ENCODE measurements at regions not wholly inside any gene's neighbourhood (a gene's known extent, or its start where the extent isn't known, plus 50 kb on each side); places are given as distances from the start of the nearest gene placed in this dataset.

- Histone ChIP-seq H4K20me1 (ENCODE audit: insufficient read depth, low read length) (no peaks in the 10 kb centered on the region), H3K36me3 (ENCODE audit: insufficient read depth, low read length) (no peaks in the 10 kb centered on the region; the same call in 1 of the 2 replicates), H3F3A (ENCODE audit: insufficient read depth, low read length) (no peaks in the 10 kb centered on the region), H3K4me2 (ENCODE audit: low read length) (no peak overlapping the region), H3K4me1 (ENCODE audit: insufficient read depth, low read length, severe bottlenecking) (peaks cover 7% of the 10 kb centered on the region), H3K27ac (ENCODE audit: low read depth, low read length, poor library complexity, severe bottlenecking) (no peak overlapping the region), H3K9me3 (ENCODE audit: low read length) (peaks cover 14% of the 10 kb centered on the region; the same call in 1 of the 2 replicates), H3K4me3 (ENCODE audit: low read depth, low read length, poor library complexity, severe bottlenecking) (no peak overlapping the region), H3K9ac (ENCODE audit: low read length) (no peak overlapping the region), H3K9me2 (ENCODE audit: low read depth, low read length) (no peaks in the 10 kb centered on the region), H3K27me3 (ENCODE audit: insufficient read depth, low read length) (no peaks in the 10 kb centered on the region; the same call in 1 of the 2 replicates), H2AFZ (ENCODE audit: low read length) (no peak overlapping the region), H3K79me2 (ENCODE audit: insufficient read depth, low read length) (no peaks in the 10 kb centered on the region)
- TF ChIP-seq CTCF (IDR thresholded peaks at IDR 0.05; ENCODE audit: low read length) (no peak), EZH2 (IDR thresholded peaks at IDR 0.05; ENCODE audit: borderline replicate concordance, low read length) (no peak)
These were observed 192.8 kb upstream of the S1PR3 start for GRCh38 chr9:88798476-88798875.

GRCh38 chr9:88799541-88800328, 191.5 kb upstream of the S1PR3 start:
- peaks cover 14% of the 10 kb centered on the region; the same call in 1 of the 2 replicates for H3K9me3 ChIP-seq (ENCODE audit: low read length)
- H3K36me3 ChIP-seq (ENCODE audit: insufficient read depth, low read length) = no peaks in the 10 kb centered on the region; the same call in 1 of the 2 replicates
- H2AFZ ChIP-seq (ENCODE audit: low read length) = no peak overlapping the region
- no peaks in the 10 kb centered on the region for H3F3A ChIP-seq (ENCODE audit: insufficient read depth, low read length)
- H3K79me2 ChIP-seq (ENCODE audit: insufficient read depth, low read length) = no peaks in the 10 kb centered on the region
- no peak overlapping the region for H3K9ac ChIP-seq (ENCODE audit: low read length)
- TF ChIP-seq CTCF (IDR thresholded peaks at IDR 0.05; ENCODE audit: low read length) = no peak
- no peak for TF ChIP-seq EZH2 (IDR thresholded peaks at IDR 0.05; ENCODE audit: borderline replicate concordance, low read length)
- peaks cover 3% of the 10 kb centered on the region for H3K4me1 ChIP-seq (ENCODE audit: insufficient read depth, low read length, severe bottlenecking)
- no peaks in the 10 kb centered on the region; the same call in 1 of the 2 replicates for H3K27me3 ChIP-seq (ENCODE audit: insufficient read depth, low read length)
- H3K9me2 ChIP-seq (ENCODE audit: low read depth, low read length) = no peaks in the 10 kb centered on the region
- H4K20me1 ChIP-seq (ENCODE audit: insufficient read depth, low read length) = no peaks in the 10 kb centered on the region
- H3K27ac ChIP-seq (ENCODE audit: low read depth, low read length, poor library complexity, severe bottlenecking) = no peak overlapping the region
- no peak overlapping the region for H3K4me3 ChIP-seq (ENCODE audit: low read depth, low read length, poor library complexity, severe bottlenecking)
- H3K4me2 ChIP-seq (ENCODE audit: low read length) = no peak overlapping the region

- no peak overlapping the region for H2AFZ ChIP-seq (ENCODE audit: low read length)
- no peak overlapping the region for H3K4me3 ChIP-seq (ENCODE audit: low read depth, low read length, poor library complexity, severe bottlenecking)
- no peaks in the 10 kb centered on the region; the same call in 1 of the 2 replicates for H3K27me3 ChIP-seq (ENCODE audit: insufficient read depth, low read length)
- no peaks in the 10 kb centered on the region; the same call in 1 of the 2 replicates for H3K36me3 ChIP-seq (ENCODE audit: insufficient read depth, low read length)
- H4K20me1 ChIP-seq (ENCODE audit: insufficient read depth, low read length) = no peaks in the 10 kb centered on the region
- no peaks in the 10 kb centered on the region for H3K9me2 ChIP-seq (ENCODE audit: low read depth, low read length)
- no peaks in the 10 kb centered on the region for H3K79me2 ChIP-seq (ENCODE audit: insufficient read depth, low read length)
- no peak overlapping the region for H3K9ac ChIP-seq (ENCODE audit: low read length)
- H3K9me3 ChIP-seq (ENCODE audit: low read length) = peaks cover 12% of the 10 kb centered on the region; the same call in 1 of the 2 replicates
- peaks cover 3% of the 10 kb centered on the region for H3K4me1 ChIP-seq (ENCODE audit: insufficient read depth, low read length, severe bottlenecking)
- TF ChIP-seq CTCF (IDR thresholded peaks at IDR 0.05; ENCODE audit: low read length) (no peak), EZH2 (IDR thresholded peaks at IDR 0.05; ENCODE audit: borderline replicate concordance, low read length) (no peak)
- H3K4me2 ChIP-seq (ENCODE audit: low read length) = no peak overlapping the region
- H3F3A ChIP-seq (ENCODE audit: insufficient read depth, low read length) = no peaks in the 10 kb centered on the region
- H3K27ac ChIP-seq (ENCODE audit: low read depth, low read length, poor library complexity, severe bottlenecking) = no peak overlapping the region
These were observed 191.0 kb upstream of the S1PR3 start for GRCh38 chr9:88800329-88800682.

All from OCI-LY1 (cell line).